K562 (cell line): ENCODE measurements at regions not wholly inside any gene's neighbourhood (a gene's known extent, or its start where the extent isn't known, plus 50 kb on each side); places are given as distances from the start of the nearest gene placed in this dataset.

Experiments used
- EZH2 ChIP-seq: IDR thresholded peaks from 2 replicates; pipeline ENCODE4 v1.6.1; 2012; ENCODE audit warnings: low read depth, mild to moderate bottlenecking, inconsistent platforms, low read length, borderline replicate concordance
- FIP1L1 ChIP-seq: fragments of 200-400 bp; formaldehyde crosslinking; IDR thresholded peaks from 2 replicates; pipeline ENCODE4 v1.6.1; 2018; ENCODE audit warnings: mild to moderate bottlenecking, low read depth, low read length; ENCODE audit not compliant: poor library complexity, severe bottlenecking
- HNRNPH1 ChIP-seq: fragments of 200-400 bp; formaldehyde crosslinking; optimal IDR thresholded peaks from 2 replicates; pipeline ENCODE3; 2017; ENCODE audit warnings: low read depth, mild to moderate bottlenecking, low read length, moderate library complexity
- KDM1A ChIP-seq, 2 experiments: fragments of 450-650 bp; IDR thresholded peaks; 2 replicates each; pipeline ENCODE4 v1.6.1; 2016; ENCODE audit warnings: mild to moderate bottlenecking in 2 of 2
- KDM2B ChIP-seq: fragments of 250-450 bp; sonication (Bioruptor Pico); IDR thresholded peaks from 2 replicates; pipeline ENCODE4 v1.8.0; 2021; ENCODE audit warnings: mild to moderate bottlenecking, moderate library complexity
- MAFF ChIP-seq: IDR thresholded peaks from 2 replicates; pipeline ENCODE4 v1.6.1; 2012; ENCODE audit warnings: low read length, improper control_type of control experiment
- NCOA6 ChIP-seq: fragments of 450-650 bp; IDR thresholded peaks from 2 replicates; pipeline ENCODE4 v1.6.1; 2017; ENCODE audit warnings: mild to moderate bottlenecking
- PURB ChIP-seq: sonication (generic); formaldehyde crosslinking; IDR thresholded peaks from 2 replicates; pipeline ENCODE4 v1.9.0; 2021; ENCODE audit warnings: low read depth, mild to moderate bottlenecking, missing genetic modification reagents
- SMAD1 ChIP-seq: fragments of 150-350 bp; IDR thresholded peaks from 2 replicates; pipeline ENCODE4 v1.6.1; 2014; ENCODE audit warnings: low read length, low read depth; ENCODE audit not compliant: partially characterized antibody
- TF ChIP-seq, protein P1 (sequence below): fragments of 200-600 bp; sonication (generic); IDR thresholded peaks from one replicate; pipeline ENCODE4 v1.6.1; 2012; ENCODE audit warnings: mild to moderate bottlenecking, low read depth, low read length, inconsistent platforms
- TF ChIP-seq, protein P2 (sequence below): fragments of 150-350 bp; conservative IDR thresholded peaks from 2 replicates; pipeline ENCODE4 v1.6.1; 2014; ENCODE audit warnings: low read length

DNA sequence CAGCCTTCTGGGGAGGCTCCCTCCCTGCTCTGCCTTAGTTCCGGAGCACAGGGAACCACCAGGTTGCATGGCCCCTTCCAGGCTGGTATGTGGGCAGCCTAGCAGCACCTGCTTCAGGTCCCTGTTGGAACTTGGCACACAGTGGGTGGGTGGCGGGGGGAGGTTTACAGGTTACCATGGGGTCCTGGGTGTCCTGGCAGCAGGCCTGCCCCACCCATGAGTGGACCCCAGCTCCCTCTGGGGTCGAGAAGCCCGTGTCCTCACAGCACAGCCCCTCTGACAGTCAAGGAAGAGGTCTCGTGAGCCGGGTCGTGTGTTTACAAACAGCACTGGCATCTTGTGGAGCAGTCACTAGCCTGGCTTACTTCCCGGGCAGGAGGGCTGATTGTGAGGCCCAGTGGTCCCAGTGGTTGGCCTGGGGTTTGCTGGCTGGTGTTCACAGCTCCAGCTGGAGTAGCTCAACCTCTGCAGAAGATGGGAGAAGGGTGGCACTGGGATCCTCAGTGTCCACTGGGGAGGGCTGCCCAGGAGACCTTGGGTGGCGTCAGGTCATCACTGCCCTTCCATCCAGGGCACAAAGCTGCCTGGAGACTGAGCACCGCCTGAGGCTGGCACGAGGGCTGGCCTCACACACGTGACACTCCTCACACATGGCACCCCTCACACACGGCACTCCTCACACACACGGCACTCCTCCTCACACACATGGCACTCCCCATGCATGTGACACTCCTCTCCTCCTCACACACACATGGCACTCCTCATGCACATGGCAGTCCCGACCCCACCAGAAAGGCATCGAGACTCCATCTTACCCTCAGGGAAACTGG is 100.9 kb downstream of the RIPK4 start (continued):
- TF ChIP-seq, protein P1, sequence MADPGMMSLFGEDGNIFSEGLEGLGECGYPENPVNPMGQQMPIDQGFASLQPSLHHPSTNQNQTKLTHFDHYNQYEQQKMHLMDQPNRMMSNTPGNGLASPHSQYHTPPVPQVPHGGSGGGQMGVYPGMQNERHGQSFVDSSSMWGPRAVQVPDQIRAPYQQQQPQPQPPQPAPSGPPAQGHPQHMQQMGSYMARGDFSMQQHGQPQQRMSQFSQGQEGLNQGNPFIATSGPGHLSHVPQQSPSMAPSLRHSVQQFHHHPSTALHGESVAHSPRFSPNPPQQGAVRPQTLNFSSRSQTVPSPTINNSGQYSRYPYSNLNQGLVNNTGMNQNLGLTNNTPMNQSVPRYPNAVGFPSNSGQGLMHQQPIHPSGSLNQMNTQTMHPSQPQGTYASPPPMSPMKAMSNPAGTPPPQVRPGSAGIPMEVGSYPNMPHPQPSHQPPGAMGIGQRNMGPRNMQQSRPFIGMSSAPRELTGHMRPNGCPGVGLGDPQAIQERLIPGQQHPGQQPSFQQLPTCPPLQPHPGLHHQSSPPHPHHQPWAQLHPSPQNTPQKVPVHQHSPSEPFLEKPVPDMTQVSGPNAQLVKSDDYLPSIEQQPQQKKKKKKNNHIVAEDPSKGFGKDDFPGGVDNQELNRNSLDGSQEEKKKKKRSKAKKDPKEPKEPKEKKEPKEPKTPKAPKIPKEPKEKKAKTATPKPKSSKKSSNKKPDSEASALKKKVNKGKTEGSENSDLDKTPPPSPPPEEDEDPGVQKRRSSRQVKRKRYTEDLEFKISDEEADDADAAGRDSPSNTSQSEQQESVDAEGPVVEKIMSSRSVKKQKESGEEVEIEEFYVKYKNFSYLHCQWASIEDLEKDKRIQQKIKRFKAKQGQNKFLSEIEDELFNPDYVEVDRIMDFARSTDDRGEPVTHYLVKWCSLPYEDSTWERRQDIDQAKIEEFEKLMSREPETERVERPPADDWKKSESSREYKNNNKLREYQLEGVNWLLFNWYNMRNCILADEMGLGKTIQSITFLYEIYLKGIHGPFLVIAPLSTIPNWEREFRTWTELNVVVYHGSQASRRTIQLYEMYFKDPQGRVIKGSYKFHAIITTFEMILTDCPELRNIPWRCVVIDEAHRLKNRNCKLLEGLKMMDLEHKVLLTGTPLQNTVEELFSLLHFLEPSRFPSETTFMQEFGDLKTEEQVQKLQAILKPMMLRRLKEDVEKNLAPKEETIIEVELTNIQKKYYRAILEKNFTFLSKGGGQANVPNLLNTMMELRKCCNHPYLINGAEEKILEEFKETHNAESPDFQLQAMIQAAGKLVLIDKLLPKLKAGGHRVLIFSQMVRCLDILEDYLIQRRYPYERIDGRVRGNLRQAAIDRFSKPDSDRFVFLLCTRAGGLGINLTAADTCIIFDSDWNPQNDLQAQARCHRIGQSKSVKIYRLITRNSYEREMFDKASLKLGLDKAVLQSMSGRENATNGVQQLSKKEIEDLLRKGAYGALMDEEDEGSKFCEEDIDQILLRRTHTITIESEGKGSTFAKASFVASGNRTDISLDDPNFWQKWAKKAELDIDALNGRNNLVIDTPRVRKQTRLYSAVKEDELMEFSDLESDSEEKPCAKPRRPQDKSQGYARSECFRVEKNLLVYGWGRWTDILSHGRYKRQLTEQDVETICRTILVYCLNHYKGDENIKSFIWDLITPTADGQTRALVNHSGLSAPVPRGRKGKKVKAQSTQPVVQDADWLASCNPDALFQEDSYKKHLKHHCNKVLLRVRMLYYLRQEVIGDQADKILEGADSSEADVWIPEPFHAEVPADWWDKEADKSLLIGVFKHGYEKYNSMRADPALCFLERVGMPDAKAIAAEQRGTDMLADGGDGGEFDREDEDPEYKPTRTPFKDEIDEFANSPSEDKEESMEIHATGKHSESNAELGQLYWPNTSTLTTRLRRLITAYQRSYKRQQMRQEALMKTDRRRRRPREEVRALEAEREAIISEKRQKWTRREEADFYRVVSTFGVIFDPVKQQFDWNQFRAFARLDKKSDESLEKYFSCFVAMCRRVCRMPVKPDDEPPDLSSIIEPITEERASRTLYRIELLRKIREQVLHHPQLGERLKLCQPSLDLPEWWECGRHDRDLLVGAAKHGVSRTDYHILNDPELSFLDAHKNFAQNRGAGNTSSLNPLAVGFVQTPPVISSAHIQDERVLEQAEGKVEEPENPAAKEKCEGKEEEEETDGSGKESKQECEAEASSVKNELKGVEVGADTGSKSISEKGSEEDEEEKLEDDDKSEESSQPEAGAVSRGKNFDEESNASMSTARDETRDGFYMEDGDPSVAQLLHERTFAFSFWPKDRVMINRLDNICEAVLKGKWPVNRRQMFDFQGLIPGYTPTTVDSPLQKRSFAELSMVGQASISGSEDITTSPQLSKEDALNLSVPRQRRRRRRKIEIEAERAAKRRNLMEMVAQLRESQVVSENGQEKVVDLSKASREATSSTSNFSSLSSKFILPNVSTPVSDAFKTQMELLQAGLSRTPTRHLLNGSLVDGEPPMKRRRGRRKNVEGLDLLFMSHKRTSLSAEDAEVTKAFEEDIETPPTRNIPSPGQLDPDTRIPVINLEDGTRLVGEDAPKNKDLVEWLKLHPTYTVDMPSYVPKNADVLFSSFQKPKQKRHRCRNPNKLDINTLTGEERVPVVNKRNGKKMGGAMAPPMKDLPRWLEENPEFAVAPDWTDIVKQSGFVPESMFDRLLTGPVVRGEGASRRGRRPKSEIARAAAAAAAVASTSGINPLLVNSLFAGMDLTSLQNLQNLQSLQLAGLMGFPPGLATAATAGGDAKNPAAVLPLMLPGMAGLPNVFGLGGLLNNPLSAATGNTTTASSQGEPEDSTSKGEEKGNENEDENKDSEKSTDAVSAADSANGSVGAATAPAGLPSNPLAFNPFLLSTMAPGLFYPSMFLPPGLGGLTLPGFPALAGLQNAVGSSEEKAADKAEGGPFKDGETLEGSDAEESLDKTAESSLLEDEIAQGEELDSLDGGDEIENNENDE = no peak
- TF ChIP-seq KDM1A (IDR thresholded peaks at IDR 0.05) = no peak
- TF ChIP-seq KDM2B = no peak
- TF ChIP-seq PURB (CRISPR knock-in tag) = no peak
- no peak for TF ChIP-seq FIP1L1
- no peak for TF ChIP-seq EZH2
- TF ChIP-seq, protein P2, sequence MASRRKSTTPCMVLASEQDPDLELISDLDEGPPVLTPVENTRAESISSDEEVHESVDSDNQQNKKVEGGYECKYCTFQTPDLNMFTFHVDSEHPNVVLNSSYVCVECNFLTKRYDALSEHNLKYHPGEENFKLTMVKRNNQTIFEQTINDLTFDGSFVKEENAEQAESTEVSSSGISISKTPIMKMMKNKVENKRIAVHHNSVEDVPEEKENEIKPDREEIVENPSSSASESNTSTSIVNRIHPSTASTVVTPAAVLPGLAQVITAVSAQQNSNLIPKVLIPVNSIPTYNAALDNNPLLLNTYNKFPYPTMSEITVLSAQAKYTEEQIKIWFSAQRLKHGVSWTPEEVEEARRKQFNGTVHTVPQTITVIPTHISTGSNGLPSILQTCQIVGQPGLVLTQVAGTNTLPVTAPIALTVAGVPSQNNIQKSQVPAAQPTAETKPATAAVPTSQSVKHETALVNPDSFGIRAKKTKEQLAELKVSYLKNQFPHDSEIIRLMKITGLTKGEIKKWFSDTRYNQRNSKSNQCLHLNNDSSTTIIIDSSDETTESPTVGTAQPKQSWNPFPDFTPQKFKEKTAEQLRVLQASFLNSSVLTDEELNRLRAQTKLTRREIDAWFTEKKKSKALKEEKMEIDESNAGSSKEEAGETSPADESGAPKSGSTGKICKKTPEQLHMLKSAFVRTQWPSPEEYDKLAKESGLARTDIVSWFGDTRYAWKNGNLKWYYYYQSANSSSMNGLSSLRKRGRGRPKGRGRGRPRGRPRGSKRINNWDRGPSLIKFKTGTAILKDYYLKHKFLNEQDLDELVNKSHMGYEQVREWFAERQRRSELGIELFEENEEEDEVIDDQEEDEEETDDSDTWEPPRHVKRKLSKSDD = no peak
- TF ChIP-seq SMAD1 = no peak
- TF ChIP-seq HNRNPH1 = no peak
- no peak for TF ChIP-seq MAFF
- no peak for TF ChIP-seq NCOA6
